NCI-H2029 (cell line): ENCODE measurements at regions not wholly inside any gene's neighbourhood (a gene's known extent, or its start where the extent isn't known, plus 50 kb on each side); places are given as distances from the start of the nearest gene placed in this dataset.
"Not testable (repeated sequence)": the region's sequence is repeated elsewhere in the genome, so short reads cannot be mapped to it uniquely, and the experiment has no call there.

ENCODE experiments used
- DNase-seq: peaks from one replicate; lab custom pipeline; 2025; lab: John Stamatoyannopoulos, UW

DNA sequence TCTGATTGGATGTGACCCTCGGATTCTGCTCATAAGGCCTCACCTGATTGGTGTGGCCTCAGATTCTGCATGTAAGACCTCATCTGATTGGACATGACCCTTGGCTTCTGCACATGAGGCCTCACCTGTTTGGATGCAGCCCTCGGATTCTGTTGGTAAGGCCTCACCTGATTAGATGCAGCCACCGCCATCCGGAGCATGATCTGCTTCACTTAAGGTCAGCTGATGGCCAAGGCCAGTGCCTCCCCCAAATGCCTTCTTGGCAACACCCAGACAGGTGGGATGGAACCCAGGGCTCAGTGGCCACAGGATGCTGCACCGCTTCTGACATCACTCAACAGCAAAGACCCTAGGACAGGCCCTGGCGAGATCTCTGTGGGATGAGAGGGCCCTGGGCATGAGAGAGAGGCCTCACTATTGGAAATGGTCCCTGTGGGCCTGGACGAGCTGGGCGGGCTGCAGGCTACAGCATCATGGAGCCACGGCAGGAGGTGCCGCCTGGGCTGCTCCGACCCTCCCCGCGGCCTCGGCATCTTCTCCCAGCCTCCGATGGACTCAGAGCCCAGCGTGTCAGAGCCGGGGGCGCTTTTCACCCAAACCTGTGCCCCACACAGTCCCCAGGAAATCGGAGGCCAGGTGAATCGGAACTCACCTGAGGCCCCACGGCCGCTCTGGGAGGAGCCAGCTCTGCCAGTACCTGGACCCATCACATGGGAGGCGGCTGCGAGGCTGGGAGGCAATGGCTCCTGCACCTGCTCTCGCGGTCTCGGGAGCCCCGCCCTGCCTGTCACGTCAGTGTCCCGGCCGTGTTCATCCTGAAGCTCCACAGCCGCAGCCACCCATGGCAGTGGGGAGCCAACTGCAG lies 60.9 kb upstream of the ZNF469 start:
- no peak for DNase-seq

DNA sequence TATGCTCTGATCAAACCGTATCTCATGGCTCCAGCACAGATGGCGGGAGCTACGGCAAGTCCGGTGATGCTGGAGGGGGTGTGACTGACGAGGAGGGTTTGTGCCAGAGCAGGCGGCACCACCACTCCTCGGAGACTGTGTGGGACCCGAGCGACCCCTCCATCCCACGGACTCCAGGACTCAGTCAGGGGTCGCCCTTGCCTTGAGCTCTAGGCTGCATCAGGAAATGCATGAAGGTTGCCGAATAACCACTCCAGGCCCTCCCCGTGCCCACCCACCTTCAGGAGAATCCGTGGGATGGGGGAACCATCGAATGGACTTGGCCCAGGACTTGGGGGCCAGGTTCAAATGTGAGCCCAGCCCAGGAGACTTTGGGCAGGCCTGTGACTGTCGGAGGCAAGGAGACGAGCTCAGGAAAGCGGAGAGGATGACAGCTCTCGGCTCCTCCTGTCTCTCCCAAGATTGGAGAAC lies 60.2 kb upstream of the ZNF469 start:
- no peak for DNase-seq

DNA sequence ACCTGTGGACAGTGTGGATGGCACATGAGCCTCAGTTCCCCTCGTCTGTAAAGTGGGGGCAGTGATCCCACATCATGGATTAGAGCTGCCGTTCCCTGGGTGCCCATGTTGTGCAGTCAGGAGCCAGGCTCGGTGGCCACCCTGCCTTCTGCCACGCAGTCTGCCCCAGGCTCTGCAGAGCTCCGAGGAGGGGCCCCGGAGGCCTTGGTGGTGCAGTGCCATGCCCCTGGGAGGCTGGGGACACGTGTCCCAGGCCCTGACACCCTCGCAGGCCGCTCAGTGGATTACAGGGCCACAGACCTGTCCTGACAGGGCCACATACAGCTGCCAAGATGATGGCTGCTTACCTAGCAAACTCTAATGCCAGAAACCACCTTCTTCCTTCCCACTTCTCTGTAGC lies 59.7 kb upstream of the ZNF469 start:
- DNase-seq: no peak

DNA sequence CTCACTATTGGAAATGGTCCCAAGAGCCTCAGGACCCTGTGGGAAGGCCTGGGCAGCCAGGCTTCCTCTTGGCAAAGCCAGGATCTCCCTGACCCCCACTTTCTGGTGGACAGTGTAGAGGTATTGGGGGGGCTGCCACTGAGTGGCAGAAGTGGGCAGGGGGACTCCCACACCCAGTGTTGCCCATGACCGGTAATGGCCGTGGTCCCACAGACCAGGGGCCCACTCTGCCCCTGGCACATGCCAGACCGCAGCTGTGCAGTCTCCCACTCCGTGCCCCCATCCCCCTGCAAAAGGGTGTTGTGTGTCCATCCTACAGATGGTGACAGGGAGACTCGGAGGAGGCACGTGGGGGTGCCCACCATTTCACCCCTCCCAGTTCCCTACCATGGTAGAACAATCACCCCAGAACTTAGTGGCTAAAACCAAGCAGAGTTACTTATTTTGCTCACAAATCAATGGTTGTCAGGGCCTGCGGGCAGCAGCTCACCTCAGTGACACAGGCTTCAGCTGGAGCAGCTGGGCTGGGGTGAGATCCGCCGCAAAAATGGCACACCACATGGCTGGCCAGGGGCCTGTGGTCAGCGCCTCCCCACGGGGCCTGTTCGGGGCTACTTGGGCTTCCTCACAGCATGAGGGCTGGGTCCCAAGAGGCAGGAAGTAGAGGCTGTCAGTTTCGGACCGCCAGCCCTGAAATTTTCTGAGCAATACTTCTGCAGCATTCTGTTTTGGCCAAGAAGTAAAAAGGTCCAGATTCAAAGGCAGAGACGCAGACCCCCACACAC lies 59.0 kb upstream of the ZNF469 start:
- no peak for DNase-seq

DNA sequence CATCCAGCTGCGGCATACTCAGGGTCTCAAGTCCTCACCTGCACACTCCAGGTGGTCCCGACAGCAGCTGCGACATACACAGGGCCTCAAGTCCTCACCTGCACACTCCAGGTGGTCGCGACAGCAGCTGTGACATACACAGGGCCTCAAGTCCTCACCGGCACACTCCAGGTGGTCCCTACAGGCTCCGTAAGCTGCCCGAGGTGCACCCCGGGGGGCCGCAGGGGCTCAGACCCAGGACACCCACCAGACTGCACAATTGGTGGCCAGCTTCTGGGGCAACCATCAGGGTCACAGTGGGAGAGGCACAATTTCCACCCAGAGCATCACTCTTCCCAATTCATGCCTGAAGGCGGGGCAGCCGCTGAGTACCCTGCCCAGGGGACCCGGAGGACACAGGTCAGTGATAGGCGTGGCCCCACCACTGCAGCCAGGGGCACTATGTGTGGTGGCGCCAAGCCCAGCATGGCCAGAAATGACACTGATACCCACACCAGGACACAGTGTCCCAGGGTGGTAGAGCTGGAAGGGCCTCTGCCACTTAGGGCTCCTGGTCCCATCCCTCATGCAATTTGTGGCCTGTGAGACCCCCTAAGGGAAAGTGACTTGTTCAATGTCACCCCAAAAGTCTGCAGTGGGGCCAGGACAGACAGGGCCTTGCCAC lies 57.5 kb upstream of the ZNF469 start:
- DNase-seq: no peak

DNA sequence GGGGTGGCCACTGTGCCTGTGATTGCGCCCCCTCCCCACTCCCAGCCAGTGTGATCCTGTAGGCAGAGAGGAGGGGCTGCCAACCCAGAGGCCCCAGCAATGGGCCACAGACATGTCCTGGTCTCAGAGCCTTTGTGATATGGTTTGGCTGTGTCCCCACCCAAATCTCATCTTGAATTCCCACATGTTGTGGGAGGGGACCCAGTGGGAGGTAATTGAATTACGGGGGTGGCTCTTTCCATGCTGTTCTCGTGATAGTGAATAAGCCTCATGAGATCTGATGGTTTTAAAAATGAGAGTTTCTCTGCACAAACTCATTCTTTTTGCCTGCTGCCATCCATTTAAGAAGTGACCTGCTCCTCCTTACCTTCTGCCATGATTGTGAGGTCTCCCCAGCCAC lies 56.8 kb upstream of the ZNF469 start:
- DNase-seq: no peak

DNA sequence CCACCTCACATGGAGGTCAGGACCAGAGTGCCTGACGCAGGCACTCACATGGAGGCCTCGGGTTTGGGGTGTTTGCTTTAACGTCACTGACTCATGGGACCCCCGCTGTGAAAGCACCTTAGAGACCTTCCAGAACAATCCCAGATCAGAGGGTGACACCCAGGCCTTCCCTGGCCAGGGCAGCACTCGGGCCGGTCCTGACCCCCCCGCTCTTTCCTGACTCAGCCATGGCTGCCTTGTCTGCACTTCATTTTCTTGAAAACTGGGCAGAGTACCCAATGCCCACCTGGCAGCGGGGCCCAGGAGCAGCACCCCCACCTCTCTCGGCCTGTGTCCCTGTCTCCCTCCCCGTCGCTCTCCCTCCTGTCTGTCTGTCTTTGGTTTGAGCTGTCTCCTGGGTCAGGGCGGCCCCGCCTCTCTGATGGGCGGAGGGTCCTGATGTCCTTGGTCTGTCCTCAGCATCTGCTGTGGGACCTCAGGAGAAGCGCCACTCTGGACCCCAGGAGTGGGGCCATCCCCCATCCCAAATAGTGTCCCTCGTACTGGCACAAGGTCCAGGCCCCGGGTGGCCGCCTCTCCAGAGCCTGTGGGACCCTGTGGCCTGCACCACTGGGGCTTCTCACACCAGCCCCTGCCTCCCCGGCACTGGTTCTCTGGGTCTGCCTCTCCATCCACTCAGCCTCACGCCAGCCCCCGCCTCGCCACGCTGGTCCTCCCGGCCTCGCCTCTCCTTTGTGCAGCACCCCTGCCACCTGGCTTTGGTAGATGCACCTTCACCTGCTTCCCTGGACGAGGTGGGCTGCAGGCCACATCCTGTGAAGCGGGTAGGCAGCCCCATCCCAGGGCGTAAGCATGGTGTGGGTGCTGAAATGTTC lies 55.9 kb upstream of the ZNF469 start:
- no peak for DNase-seq

DNA sequence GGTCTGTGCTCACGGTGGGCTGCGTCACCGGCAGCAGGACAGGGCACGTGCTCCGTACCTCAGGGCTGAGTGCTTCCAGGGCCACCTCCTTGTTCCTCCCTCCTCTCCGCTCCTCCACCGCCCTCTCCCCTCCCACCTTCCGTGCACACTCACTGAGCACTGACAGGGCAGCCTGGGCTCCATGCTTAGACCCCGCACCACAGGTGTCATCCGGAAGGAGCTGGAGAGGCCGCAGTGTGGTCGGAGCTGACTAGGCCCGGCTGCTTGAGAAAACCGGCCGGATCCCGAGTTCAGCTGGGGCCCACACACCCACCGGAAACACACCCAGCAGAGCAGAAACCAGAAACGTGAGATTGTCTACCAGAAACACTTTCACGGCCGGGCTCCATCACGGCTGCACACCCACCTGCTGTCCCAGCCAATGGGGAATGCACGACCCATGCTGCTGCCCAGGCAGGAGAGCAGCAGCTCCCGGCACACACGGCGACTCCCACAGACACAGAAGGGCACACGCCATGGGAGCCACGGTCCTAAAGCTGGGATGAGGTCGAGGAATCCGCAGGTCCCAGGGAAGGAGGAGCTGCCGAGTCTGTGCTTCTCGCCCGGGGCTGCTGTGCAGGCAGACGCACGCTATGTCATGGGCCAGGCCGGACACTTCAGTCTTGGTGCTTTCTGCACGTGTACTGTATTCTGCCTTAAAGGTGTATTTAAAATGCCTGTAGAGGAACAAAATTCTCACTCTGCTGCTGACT lies 55.0 kb upstream of the ZNF469 start:
- no peak for DNase-seq

DNA sequence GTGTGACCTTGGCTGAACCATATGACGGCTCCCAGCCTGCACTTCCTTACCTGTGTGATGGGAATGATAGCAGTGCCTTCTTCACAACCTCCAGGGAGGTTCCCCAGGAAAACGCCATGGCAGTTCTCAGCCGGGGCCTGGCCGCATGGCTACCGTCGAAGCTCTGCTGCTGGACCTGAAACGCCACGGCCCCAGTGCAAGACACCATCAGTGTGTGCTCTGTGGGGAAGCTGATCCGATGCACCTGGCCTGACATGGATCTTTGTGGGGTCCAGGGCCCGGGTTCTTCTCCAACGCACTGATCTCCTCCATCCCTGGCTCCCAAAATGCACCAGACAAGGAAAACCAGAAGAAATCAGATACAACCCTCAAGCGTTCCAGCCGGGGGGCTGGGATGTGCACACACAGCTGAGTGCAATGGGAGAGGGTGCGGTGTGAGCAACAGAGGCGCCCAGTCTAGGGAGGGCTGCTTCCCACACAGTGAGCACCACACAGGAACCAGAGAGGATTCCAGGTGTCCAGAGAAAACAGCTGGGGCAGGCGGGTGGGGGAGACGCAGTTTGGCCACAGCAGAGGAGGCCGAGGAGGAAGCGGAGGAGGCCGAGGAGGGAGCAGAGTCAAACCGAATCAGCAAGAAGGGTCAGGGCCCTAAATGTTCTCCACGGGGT lies 54.3 kb upstream of the ZNF469 start:
- DNase-seq: no peak

DNA sequence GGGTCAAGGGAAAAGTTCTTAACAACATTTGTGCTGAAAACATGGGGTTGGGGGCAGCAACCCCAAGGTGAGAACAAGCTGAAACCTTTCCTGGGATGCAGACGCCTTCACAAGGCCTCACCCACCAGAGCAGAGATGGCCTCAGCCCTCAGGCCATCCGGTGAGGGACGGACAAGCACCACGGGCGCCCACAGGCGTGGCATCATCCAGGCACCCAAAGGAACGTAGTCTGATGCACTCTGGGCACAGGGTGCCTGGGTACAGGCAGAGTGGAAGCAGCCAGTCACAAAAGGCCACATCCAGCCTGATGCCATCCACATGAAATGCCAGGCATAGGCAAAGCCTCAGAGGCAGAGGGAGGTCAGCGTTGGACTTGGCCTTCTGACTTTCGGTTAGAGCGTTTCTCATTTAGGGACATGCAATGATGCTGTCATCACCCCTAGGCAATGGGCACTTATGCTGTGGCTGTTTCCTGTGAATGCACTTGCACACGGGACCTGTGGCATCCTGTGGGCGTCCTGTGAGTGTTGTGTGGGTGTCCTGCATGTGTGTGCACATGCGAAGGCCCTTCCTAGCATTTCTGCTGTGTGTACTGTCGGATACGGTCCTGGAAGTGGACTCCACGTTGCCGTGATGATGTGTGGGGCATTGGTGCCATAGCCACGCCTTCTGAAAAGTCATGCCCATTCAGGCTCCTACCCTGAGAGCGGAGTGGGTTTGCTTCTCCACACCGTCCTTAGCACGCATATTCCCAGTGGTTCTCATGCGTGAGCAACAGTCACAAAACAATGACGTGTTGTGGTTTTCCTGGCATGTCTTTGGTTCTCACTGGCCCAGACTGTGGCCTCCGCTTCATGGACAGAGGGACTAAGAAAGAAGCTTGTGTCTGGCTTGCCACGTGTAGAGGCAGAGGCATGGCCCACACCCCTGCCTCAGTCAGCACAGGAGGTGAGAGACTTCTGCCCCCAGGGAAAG lies 52.7 kb upstream of the ZNF469 start:
- no peak for DNase-seq

DNA sequence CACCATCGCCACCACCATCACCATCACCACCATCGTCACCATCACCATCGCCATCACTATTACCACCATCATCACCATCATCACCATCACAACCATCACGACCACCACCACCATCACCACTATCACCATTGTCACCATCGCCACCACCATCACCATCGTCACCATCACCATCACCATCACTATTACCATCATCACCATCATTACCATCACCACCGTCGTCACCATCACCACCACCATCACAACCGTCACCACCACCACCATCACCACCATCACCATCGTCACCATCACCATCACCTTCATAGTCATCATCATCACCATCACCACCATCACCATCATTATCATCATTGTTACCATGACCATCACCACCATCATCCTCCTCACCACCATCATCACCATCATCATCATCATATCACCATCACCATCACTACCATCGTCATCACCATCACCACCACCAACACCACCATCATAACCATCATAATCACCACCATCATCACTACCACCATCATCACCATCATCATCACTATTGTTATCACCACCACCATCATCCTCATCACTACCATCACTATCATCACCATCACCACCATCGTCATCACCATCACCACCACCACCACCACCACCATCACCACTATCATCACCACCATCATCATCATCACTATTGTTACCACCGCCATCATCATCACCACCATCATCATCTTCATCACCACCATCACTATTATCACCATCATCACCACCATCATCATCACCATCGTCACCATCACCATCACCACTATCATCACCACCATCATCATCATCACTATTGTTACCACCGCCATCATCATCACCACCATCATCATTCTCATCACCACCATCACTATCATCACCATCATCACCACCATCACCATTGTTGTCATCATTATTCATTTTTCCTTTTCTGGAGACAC lies 51.5 kb upstream of the ZNF469 start:
- no peak for DNase-seq

DNA sequence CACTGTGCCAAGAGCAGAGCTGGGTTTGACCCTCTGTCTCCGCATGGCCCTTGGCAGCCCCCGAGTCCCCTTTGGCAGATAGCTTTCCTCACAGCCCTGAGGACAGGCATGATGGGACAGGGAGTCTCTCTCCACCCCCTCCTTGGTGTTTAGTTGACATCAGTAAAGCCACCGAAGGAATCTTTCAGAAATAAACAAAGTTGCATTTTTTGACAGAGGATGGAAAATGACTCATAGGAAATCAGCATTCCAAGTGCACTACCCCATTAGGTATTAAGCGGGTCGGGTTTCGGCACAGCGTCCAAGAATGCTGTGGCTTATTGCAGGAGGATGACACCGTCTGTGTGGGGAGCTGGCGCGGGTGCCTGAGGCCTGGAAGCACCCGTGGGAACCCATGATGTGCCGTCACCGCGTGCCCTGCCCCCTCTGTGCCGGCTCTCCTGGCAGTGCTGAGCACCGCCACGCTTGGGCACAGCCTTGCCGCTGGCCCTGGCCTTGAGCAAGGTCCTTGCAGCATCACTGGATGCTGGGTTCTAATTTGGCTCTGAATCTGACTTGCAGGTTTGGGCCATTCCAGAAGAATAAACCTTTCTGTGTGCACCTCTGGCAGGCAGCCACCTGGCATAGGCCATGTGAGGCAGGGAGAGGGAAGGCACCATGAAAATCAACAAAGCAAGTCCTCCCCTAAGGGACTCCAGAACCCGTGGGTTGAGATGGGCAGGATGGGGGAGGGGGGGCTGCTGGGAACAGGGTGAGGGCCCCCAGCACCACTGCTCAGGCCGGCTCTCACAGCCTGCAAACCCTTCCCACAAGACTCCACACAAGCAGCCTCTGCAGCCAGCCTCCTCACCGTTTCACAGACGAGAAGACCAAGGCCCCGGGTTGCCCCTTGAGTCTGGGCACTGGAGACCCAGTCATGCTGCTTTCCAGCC lies 50.5 kb upstream of the ZNF469 start:
- DNase-seq: no peak

DNA sequence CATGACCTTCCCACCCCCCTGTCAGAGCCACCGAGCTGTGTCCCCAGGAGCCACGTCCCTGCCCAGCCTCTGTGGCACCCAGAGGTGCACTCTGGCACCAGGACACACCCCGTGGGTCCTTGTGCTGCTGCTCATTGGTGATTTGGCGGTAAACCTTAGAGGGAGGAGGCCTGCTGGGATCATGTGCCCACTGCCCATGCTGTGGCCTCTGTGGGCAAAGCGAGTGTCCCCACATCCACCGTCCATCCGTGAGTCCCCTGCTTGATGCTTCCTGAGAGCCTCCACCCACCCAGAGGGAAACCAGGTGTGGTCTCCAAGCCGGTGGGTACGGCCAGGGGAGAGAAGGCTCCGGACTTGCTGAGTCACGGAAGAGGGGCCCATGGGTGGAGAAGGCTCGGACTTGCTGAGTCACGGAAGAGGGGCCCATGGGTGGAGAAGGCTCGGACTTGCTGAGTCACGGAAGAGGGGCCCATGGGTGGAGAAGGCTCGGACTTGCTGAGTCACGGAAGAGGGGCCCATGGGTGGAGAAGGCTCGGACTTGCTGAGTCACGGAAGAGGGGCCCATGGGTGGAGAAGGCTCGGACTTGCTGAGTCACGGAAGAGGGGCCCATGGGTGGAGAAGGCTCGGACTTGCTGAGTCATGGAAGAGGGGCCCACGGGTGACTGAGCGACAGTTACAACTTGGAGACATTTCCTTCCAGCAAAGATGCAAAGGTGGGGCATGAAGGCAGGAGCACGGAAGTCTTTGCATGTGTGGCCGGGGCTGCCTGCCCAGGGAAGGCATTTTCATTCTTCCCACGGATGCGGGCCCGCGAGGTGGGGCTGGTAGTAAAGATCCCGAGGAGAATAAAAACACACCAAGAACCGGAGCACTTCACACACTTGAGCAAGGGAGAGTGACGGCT lies 49.6 kb upstream of the ZNF469 start:
- DNase-seq: not testable (repeated sequence)
